GM13976 (cell line): ENCODE measurements at regions not wholly inside any gene's neighbourhood (a gene's known extent, or its start where the extent isn't known, plus 50 kb on each side); places are given as distances from the start of the nearest gene placed in this dataset.

Experiments used
- DNase-seq: peaks from one replicate; pipeline ENCODE4 v3.0.0; 2012; ENCODE audit warnings: low spot score
- CTCF ChIP-seq: IDR thresholded peaks from 2 replicates; pipeline ENCODE4 v1.5.1; 2012; ENCODE audit warnings: borderline replicate concordance, mild to moderate bottlenecking; ENCODE audit not compliant: insufficient read depth; ENCODE audit errors: extremely low read depth, missing control alignments, control extremely low read depth
- in situ Hi-C: fragments of 300-500 bp; cut with MboI; formaldehyde crosslinking; loops from one replicate; pipeline ENCODE4 v1.12.0; 2022; ENCODE audit warnings: low sequenced_read_pairs, mixed read lengths, inconsistent platforms; ENCODE audit not compliant: unreplicated experiment

- TF ChIP-seq CTCF = no peak
- no peak for DNase-seq
- in situ Hi-C loops = no loop called here
Measured at GRCh38 chr17:13287226-13287625, 269.4 kb upstream of the ELAC2 start.

- DNase-seq = no peak
- in situ Hi-C loops = no loop called here
- TF ChIP-seq CTCF = no peak
Measured at GRCh38 chr17:13283606-13284005, 265.8 kb upstream of the ELAC2 start.

- in situ Hi-C loops = no loop called here
- DNase-seq = no peak
Measured at GRCh38 chr17:13281626-13282025, 263.8 kb upstream of the ELAC2 start.

GRCh38 chr17:13273806-13274205 lies 256.0 kb upstream of the ELAC2 start:
- DNase-seq = no peak
- in situ Hi-C loops = no loop called here

More at GRCh38 chr17:13281626-13282025, 263.8 kb upstream of the ELAC2 start:
- no peak for TF ChIP-seq CTCF

GRCh38 chr17:13272296-13272695 lies 254.5 kb upstream of the ELAC2 start:
- in situ Hi-C loops = no loop called here
- no peak for DNase-seq
- TF ChIP-seq CTCF = no peak

More at GRCh38 chr17:13273806-13274205, 256.0 kb upstream of the ELAC2 start:
- TF ChIP-seq CTCF = no peak

GRCh38 chr17:13268791-13269595 lies 251.2 kb upstream of the ELAC2 start:
- no peak for DNase-seq
- in situ Hi-C loops = no loop called here
- TF ChIP-seq CTCF = no peak
